ENCODE measurements at regions not wholly inside any gene's neighbourhood (a gene's known extent, or its start where the extent isn't known, plus 50 kb on each side); places are given as distances from the start of the nearest gene placed in this dataset.

- Histone ChIP-seq H3K4me1 (ENCODE audit: control insufficient read depth, insufficient read depth, low read length) (no peaks in the 10 kb centered on the region), H3K4me3 (ENCODE audit: low read length) (no peak overlapping the region), H3K36me3 (ENCODE audit: control insufficient read depth, insufficient read depth, low read length) (no peaks in the 10 kb centered on the region), H3K27me3 (ENCODE audit: control insufficient read depth, insufficient read depth, low read length) (no peaks in the 10 kb centered on the region), H3K27ac (ENCODE audit: low read length) (no peak overlapping the region), H3K9me3 (ENCODE audit: control insufficient read depth, insufficient read depth, low read length) (no peaks in the 10 kb centered on the region)
- no peak overlapping the region for H3K27ac Mint-ChIP-seq
- H3K4me3 Mint-ChIP-seq: no peak overlapping the region
- no peaks in the 10 kb centered on the region for H3K4me1 Mint-ChIP-seq
- DNase-seq (no peak), ATAC-seq (no peak)
- TF ChIP-seq CTCF (IDR thresholded peaks at IDR 0.05): no peak
- no peaks in the 10 kb centered on the region for H3K27me3 Mint-ChIP-seq (ENCODE audit: low read depth in 2 of 2)
- no peaks in the 10 kb centered on the region for H3K36me3 Mint-ChIP-seq
- WGBS (ENCODE audit: insufficient coverage): 100% methylated on average over 1 of the region's 2 CpGs
- intact Hi-C loops (cut with micrococcal nuclease): no loop called here
- peaks cover 6 to 8% of the 10 kb centered on the region in 2 donors for H3K9me3 Mint-ChIP-seq
These were observed 250.9 kb downstream of the TOX3 start for GRCh38 chr16:52296076-52296475.

- no peak for DNase-seq
- Mint-ChIP-seq H3K27me3 (ENCODE audit: low read depth in 2 of 2) (no peaks in the 10 kb centered on the region), H3K4me3 (no peak overlapping the region), H3K4me1 (no peaks in the 10 kb centered on the region), H3K36me3 (no peaks in the 10 kb centered on the region), H3K27ac (no peak overlapping the region), H3K9me3 (peaks cover 6 to 8% of the 10 kb centered on the region in 2 donors)
- no peaks in the 10 kb centered on the region for H3K36me3 ChIP-seq (ENCODE audit: control insufficient read depth, insufficient read depth, low read length)
- intact Hi-C loops (cut with micrococcal nuclease): no loop called here
- ATAC-seq: no peak
- H3K27me3 ChIP-seq (ENCODE audit: control insufficient read depth, insufficient read depth, low read length): no peaks in the 10 kb centered on the region
- no peaks in the 10 kb centered on the region for H3K9me3 ChIP-seq (ENCODE audit: control insufficient read depth, insufficient read depth, low read length)
- TF ChIP-seq CTCF (IDR thresholded peaks at IDR 0.05): no peak
- H3K4me1 ChIP-seq (ENCODE audit: control insufficient read depth, insufficient read depth, low read length): no peaks in the 10 kb centered on the region
- 100% methylated on average over 1 of the region's 3 CpGs for WGBS (ENCODE audit: insufficient coverage)
- no peak overlapping the region for H3K4me3 ChIP-seq (ENCODE audit: low read length)
- H3K27ac ChIP-seq (ENCODE audit: low read length): no peak overlapping the region
These were observed 252.3 kb downstream of the TOX3 start for GRCh38 chr16:52294660-52295059.

- intact Hi-C loops (cut with micrococcal nuclease): no loop called here
- no peaks in the 10 kb centered on the region for H3K27me3 Mint-ChIP-seq (ENCODE audit: low read depth in 2 of 2)
- H3K4me3 ChIP-seq (ENCODE audit: low read length): no peak overlapping the region
- WGBS (ENCODE audit: insufficient coverage): 78% methylated on average over 1 of the region's 2 CpGs
- H3K36me3 Mint-ChIP-seq: no peaks in the 10 kb centered on the region
- H3K27ac ChIP-seq (ENCODE audit: low read length): no peak overlapping the region
- no peaks in the 10 kb centered on the region for H3K9me3 ChIP-seq (ENCODE audit: control insufficient read depth, insufficient read depth, low read length)
- no peak overlapping the region for H3K27ac Mint-ChIP-seq
- H3K4me1 Mint-ChIP-seq: no peaks in the 10 kb centered on the region
- H3K27me3 ChIP-seq (ENCODE audit: control insufficient read depth, insufficient read depth, low read length): no peaks in the 10 kb centered on the region
- no peak for DNase-seq
- ATAC-seq: no peak
- no peaks in the 10 kb centered on the region for H3K36me3 ChIP-seq (ENCODE audit: control insufficient read depth, insufficient read depth, low read length)
- H3K4me3 Mint-ChIP-seq: no peak overlapping the region
- peaks cover 6 to 8% of the 10 kb centered on the region in 2 donors for H3K9me3 Mint-ChIP-seq
- H3K4me1 ChIP-seq (ENCODE audit: control insufficient read depth, insufficient read depth, low read length): no peaks in the 10 kb centered on the region
- no peak for TF ChIP-seq CTCF (IDR thresholded peaks at IDR 0.05)
These were observed 253.7 kb downstream of the TOX3 start for GRCh38 chr16:52293204-52293603.

GRCh38 chr16:52283584-52284375 lies 263.2 kb downstream of the TOX3 start:
- WGBS (ENCODE audit: insufficient coverage): 92% methylated on average over 3 of the region's 4 CpGs
- intact Hi-C loops (cut with micrococcal nuclease): no loop called here
- DNase-seq (no peak), ATAC-seq (no peak)
- H3K36me3 ChIP-seq (ENCODE audit: control insufficient read depth, insufficient read depth, low read length): no peaks in the 10 kb centered on the region
- no peak overlapping the region for H3K27ac Mint-ChIP-seq
- no peaks in the 10 kb centered on the region for H3K27me3 Mint-ChIP-seq (ENCODE audit: low read depth in 2 of 2)
- no peaks in the 10 kb centered on the region for H3K9me3 ChIP-seq (ENCODE audit: control insufficient read depth, insufficient read depth, low read length)
- no peak overlapping the region for H3K27ac ChIP-seq (ENCODE audit: low read length)
- no peaks in the 10 kb centered on the region for H3K36me3 Mint-ChIP-seq
- H3K9me3 Mint-ChIP-seq: peaks cover 18 to 20% of the 10 kb centered on the region in 2 donors
- no peaks in the 10 kb centered on the region for H3K4me1 ChIP-seq (ENCODE audit: control insufficient read depth, insufficient read depth, low read length)
- no peaks in the 10 kb centered on the region for H3K27me3 ChIP-seq (ENCODE audit: control insufficient read depth, insufficient read depth, low read length)
- no peak for TF ChIP-seq CTCF (IDR thresholded peaks at IDR 0.05)
- H3K4me3 Mint-ChIP-seq: no peak overlapping the region
- H3K4me1 Mint-ChIP-seq: no peaks in the 10 kb centered on the region
- no peak overlapping the region for H3K4me3 ChIP-seq (ENCODE audit: low read length)
